HEK293 (cell line): ENCODE measurements at regions not wholly inside any gene's neighbourhood (a gene's known extent, or its start where the extent isn't known, plus 50 kb on each side); places are given as distances from the start of the nearest gene placed in this dataset.

ENCODE experiments used
- CTCF ChIA-PET: fragments of 350-600 bp; formaldehyde crosslinking; extraction: SDS; loops from one replicate; lab custom pipeline; 2021; ENCODE audit warnings: antibody characterized with exemption; lab: Yijun Ruan, JAX
- POLR2A ChIA-PET: fragments of 300-600 bp; formaldehyde crosslinking; extraction: SDS; loops from one replicate; lab custom pipeline; 2020; ENCODE audit warnings: antibody characterized with exemption, inconsistent platforms; lab: Yijun Ruan, JAX
- H3K27ac ChIP-seq: fragments of 200-500 bp; sonication (Bioruptor generic); 2 replicates; pipeline ENCODE4 v1.5.1; 2014; ENCODE audit warnings: low read depth, low read length, control low read depth, inconsistent platforms; ENCODE audit errors: extremely low read depth
- H3K36me3 ChIP-seq, 2 experiments: fragments of 200-500 bp in 1 of 2; sonication (Bioruptor generic) in 1 of 2; 1 replicate in 1 of 2; 2 replicates in 1 of 2; pipeline ENCODE4 v1.5.1; 2014 to 2017; ENCODE audit warnings: inconsistent platforms in 2 of 2, low read length in 2 of 2; ENCODE audit not compliant: control insufficient read depth in 2 of 2, insufficient read depth in 1 of 2
- H3K4me1 ChIP-seq: fragments of 200-500 bp; sonication (Bioruptor generic); 2 replicates; pipeline ENCODE4 v1.5.1; 2014; ENCODE audit warnings: mild to moderate bottlenecking, low read length, inconsistent platforms; ENCODE audit not compliant: control insufficient read depth, insufficient read depth
- H3K4me3 ChIP-seq: 2 replicates; pipeline ENCODE4 v1.5.1; 2011; ENCODE audit warnings: low read depth, mild to moderate bottlenecking, control low read depth, low read length, moderate library complexity
- H3K9me3 ChIP-seq: fragments of 200-500 bp; sonication (Bioruptor generic); 2 replicates; pipeline ENCODE4 v1.5.1; 2014; ENCODE audit warnings: low read depth, low read length, inconsistent platforms; ENCODE audit not compliant: control insufficient read depth, insufficient read depth
- HOXD13 ChIP-seq: sonication (generic); formaldehyde crosslinking; IDR thresholded peaks from 2 replicates; pipeline ENCODE4 v1.8.0; 2022; ENCODE audit warnings: missing genetic modification reagents, borderline replicate concordance
- KLF16 ChIP-seq: fragments of 450-650 bp; formaldehyde crosslinking; IDR thresholded peaks from 2 replicates; pipeline ENCODE4 v1.5.1; 2017; ENCODE audit warnings: missing biosample characterization, missing genetic modification characterization
- KLF7 ChIP-seq: fragments of 450-650 bp; formaldehyde crosslinking; IDR thresholded peaks from 2 replicates; pipeline ENCODE4 v1.5.1; 2016; ENCODE audit warnings: missing biosample characterization, missing genetic modification characterization, borderline replicate concordance
- OVOL3 ChIP-seq: fragments of 450-650 bp; formaldehyde crosslinking; IDR thresholded peaks from 2 replicates; pipeline ENCODE4 v1.5.1; 2016; ENCODE audit warnings: missing biosample characterization, missing genetic modification characterization
- RBAK ChIP-seq: fragments of 450-650 bp; formaldehyde crosslinking; IDR thresholded peaks from 2 replicates; pipeline ENCODE4 v1.5.1; 2016; ENCODE audit warnings: missing biosample characterization, missing genetic modification characterization
- REPIN1 ChIP-seq: fragments of 450-650 bp; formaldehyde crosslinking; IDR thresholded peaks from 2 replicates; pipeline ENCODE4 v1.5.1; 2017; ENCODE audit warnings: missing biosample characterization, missing genetic modification characterization, low read depth
- SP2 ChIP-seq: fragments of 450-650 bp; formaldehyde crosslinking; IDR thresholded peaks from 2 replicates; pipeline ENCODE4 v1.5.1; 2016; ENCODE audit warnings: missing biosample characterization, missing genetic modification characterization
- YY1 ChIP-seq: fragments of 450-650 bp; formaldehyde crosslinking; IDR thresholded peaks from 2 replicates; pipeline ENCODE4 v1.5.1; 2018; ENCODE audit warnings: missing biosample characterization, missing genetic modification characterization
- ZBTB20 ChIP-seq: fragments of 450-650 bp; formaldehyde crosslinking; IDR thresholded peaks from 2 replicates; pipeline ENCODE4 v1.5.1; 2016; ENCODE audit warnings: missing biosample characterization, missing genetic modification characterization
- ZBTB7A ChIP-seq: fragments of 450-650 bp; formaldehyde crosslinking; IDR thresholded peaks from 2 replicates; pipeline ENCODE4 v1.5.1; 2016; ENCODE audit warnings: low read depth, missing biosample characterization, missing genetic modification characterization
- ZNF10 ChIP-seq: fragments of 450-650 bp; formaldehyde crosslinking; IDR thresholded peaks from 2 replicates; pipeline ENCODE4 v1.5.1; 2017; ENCODE audit warnings: missing biosample characterization, missing genetic modification characterization
- ZNF112 ChIP-seq: fragments of 450-650 bp; formaldehyde crosslinking; IDR thresholded peaks from 2 replicates; pipeline ENCODE4 v1.5.0; 2017; ENCODE audit warnings: missing biosample characterization, missing genetic modification characterization
- ZNF140 ChIP-seq: fragments of 450-650 bp; formaldehyde crosslinking; IDR thresholded peaks from 2 replicates; pipeline ENCODE4 v1.5.1; 2016; ENCODE audit warnings: missing biosample characterization, missing genetic modification characterization
- ZNF23 ChIP-seq: fragments of 450-650 bp; formaldehyde crosslinking; IDR thresholded peaks from 2 replicates; pipeline ENCODE4 v1.5.1; 2016; ENCODE audit warnings: missing biosample characterization, missing genetic modification characterization, borderline replicate concordance
- ZNF266 ChIP-seq: fragments of 450-650 bp; formaldehyde crosslinking; IDR thresholded peaks from 2 replicates; pipeline ENCODE4 v1.5.1; 2016; ENCODE audit warnings: missing biosample characterization, missing genetic modification characterization, low read depth
- ZNF335 ChIP-seq: fragments of 450-650 bp; formaldehyde crosslinking; conservative IDR thresholded peaks from 2 replicates; pipeline ENCODE4 v1.5.1; 2016; ENCODE audit warnings: missing biosample characterization, missing genetic modification characterization
- ZNF423 ChIP-seq: fragments of 450-650 bp; formaldehyde crosslinking; IDR thresholded peaks from 2 replicates; pipeline ENCODE4 v1.5.1; 2016; ENCODE audit warnings: missing biosample characterization, missing genetic modification characterization
- ZNF530 ChIP-seq: fragments of 450-650 bp; formaldehyde crosslinking; IDR thresholded peaks from 2 replicates; pipeline ENCODE4 v1.5.1; 2016; ENCODE audit warnings: low read depth, missing biosample characterization, missing genetic modification characterization
- ZNF560 ChIP-seq: fragments of 450-650 bp; formaldehyde crosslinking; IDR thresholded peaks from 2 replicates; pipeline ENCODE4 v1.5.1; 2017; ENCODE audit warnings: missing biosample characterization, missing genetic modification characterization, borderline replicate concordance
- ZNF561 ChIP-seq: fragments of 450-650 bp; IDR thresholded peaks from 2 replicates; pipeline ENCODE4 v1.5.1; 2018; ENCODE audit warnings: missing biosample characterization, missing genetic modification characterization, borderline replicate concordance
- ZNF837 ChIP-seq: fragments of 450-650 bp; formaldehyde crosslinking; IDR thresholded peaks from 2 replicates; pipeline ENCODE4 v1.5.1; 2016; ENCODE audit warnings: missing biosample characterization, missing genetic modification characterization
- TF ChIP-seq, protein P1 (sequence below): fragments of 450-650 bp; formaldehyde crosslinking; IDR thresholded peaks from 2 replicates; pipeline ENCODE4 v1.5.1; 2016; ENCODE audit warnings: missing biosample characterization, missing genetic modification characterization
- TF ChIP-seq, protein P2 (sequence below): fragments of 450-650 bp; formaldehyde crosslinking; IDR thresholded peaks from 2 replicates; pipeline ENCODE4 v1.5.0; 2017; ENCODE audit warnings: missing biosample characterization, missing genetic modification characterization, borderline replicate concordance
- TF ChIP-seq, protein P3 (sequence below): fragments of 450-650 bp; formaldehyde crosslinking; IDR thresholded peaks from 2 replicates; pipeline ENCODE4 v1.5.1; 2016; ENCODE audit warnings: missing biosample characterization, missing genetic modification characterization
- TF ChIP-seq, protein P4 (sequence below): fragments of 450-650 bp; formaldehyde crosslinking; IDR thresholded peaks from 2 replicates; pipeline ENCODE4 v1.5.1; 2017; ENCODE audit warnings: missing biosample characterization, missing genetic modification characterization
- TF ChIP-seq, protein P5 (sequence below): fragments of 450-650 bp; formaldehyde crosslinking; IDR thresholded peaks from 2 replicates; pipeline ENCODE4; 2016; ENCODE audit warnings: missing biosample characterization, missing genetic modification characterization

DNA sequence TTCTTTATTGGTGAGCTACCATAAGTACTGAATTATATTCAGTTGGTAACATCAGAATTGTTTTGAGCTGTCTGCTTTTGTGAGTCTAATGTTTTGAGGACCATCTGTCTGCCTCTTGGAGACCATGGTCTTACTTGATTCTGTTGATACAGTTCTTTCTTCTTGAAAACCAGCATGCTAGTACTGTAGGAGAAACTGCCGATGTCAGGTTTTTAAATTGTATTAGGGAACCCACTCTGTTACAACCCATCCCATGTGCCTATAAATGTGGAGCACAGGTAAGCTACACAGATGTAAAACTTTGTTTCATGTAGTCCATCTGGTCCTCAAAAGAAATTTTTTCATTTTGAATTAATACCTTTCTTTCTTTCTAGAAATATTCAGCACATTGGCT is 103.4 kb upstream of the DMRTA1 start:
- Histone ChIP-seq H3K4me3 (no peak overlapping the region), H3K9me3 (no peaks in the 10 kb centered on the region), H3K27ac (no peak overlapping the region), H3K36me3 (no peaks in the 10 kb centered on the region), H3K4me1 (0 out of 2 replicates have a peak, but pooled peaks cover 2% of the 10 kb centered on the region)
- POLR2A ChIA-PET: no interaction called here
- CTCF ChIA-PET: interaction anchor here (1.0 to 1.6 kb wide), 2 partner anchors 36 to 113 kb away, joined by 3 to 5 read pairs; no protein-coding TSS in a partner anchor
- TF ChIP-seq, protein P1, sequence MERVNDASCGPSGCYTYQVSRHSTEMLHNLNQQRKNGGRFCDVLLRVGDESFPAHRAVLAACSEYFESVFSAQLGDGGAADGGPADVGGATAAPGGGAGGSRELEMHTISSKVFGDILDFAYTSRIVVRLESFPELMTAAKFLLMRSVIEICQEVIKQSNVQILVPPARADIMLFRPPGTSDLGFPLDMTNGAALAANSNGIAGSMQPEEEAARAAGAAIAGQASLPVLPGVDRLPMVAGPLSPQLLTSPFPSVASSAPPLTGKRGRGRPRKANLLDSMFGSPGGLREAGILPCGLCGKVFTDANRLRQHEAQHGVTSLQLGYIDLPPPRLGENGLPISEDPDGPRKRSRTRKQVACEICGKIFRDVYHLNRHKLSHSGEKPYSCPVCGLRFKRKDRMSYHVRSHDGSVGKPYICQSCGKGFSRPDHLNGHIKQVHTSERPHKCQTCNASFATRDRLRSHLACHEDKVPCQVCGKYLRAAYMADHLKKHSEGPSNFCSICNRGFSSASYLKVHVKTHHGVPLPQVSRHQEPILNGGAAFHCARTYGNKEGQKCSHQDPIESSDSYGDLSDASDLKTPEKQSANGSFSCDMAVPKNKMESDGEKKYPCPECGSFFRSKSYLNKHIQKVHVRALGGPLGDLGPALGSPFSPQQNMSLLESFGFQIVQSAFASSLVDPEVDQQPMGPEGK (tag by site-specific recombination): no peak
- no peak for TF ChIP-seq ZNF335 (tag by site-specific recombination)
- TF ChIP-seq, protein P2, sequence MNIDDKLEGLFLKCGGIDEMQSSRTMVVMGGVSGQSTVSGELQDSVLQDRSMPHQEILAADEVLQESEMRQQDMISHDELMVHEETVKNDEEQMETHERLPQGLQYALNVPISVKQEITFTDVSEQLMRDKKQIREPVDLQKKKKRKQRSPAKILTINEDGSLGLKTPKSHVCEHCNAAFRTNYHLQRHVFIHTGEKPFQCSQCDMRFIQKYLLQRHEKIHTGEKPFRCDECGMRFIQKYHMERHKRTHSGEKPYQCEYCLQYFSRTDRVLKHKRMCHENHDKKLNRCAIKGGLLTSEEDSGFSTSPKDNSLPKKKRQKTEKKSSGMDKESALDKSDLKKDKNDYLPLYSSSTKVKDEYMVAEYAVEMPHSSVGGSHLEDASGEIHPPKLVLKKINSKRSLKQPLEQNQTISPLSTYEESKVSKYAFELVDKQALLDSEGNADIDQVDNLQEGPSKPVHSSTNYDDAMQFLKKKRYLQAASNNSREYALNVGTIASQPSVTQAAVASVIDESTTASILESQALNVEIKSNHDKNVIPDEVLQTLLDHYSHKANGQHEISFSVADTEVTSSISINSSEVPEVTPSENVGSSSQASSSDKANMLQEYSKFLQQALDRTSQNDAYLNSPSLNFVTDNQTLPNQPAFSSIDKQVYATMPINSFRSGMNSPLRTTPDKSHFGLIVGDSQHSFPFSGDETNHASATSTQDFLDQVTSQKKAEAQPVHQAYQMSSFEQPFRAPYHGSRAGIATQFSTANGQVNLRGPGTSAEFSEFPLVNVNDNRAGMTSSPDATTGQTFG: no peak
- no peak for TF ChIP-seq REPIN1 (tag by site-specific recombination)
- TF ChIP-seq ZNF23 (tag by site-specific recombination): no peak
- TF ChIP-seq ZNF560 (tag by site-specific recombination): no peak
- TF ChIP-seq ZNF266 (tag by site-specific recombination): no peak
- TF ChIP-seq, protein P3, sequence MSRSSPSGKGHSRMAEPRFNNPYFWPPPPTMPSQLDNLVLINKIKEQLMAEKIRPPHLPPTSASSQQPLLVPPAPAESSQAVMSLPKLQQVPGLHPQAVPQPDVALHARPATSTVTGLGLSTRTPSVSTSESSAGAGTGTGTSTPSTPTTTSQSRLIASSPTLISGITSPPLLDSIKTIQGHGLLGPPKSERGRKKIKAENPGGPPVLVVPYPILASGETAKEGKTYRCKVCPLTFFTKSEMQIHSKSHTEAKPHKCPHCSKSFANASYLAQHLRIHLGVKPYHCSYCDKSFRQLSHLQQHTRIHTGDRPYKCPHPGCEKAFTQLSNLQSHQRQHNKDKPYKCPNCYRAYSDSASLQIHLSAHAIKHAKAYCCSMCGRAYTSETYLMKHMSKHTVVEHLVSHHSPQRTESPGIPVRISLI (tag by site-specific recombination): no peak
- no peak for TF ChIP-seq ZNF423 (tag by site-specific recombination)
- TF ChIP-seq ZNF837 (tag by site-specific recombination): no peak
- TF ChIP-seq OVOL3 (tag by site-specific recombination): no peak

DNA sequence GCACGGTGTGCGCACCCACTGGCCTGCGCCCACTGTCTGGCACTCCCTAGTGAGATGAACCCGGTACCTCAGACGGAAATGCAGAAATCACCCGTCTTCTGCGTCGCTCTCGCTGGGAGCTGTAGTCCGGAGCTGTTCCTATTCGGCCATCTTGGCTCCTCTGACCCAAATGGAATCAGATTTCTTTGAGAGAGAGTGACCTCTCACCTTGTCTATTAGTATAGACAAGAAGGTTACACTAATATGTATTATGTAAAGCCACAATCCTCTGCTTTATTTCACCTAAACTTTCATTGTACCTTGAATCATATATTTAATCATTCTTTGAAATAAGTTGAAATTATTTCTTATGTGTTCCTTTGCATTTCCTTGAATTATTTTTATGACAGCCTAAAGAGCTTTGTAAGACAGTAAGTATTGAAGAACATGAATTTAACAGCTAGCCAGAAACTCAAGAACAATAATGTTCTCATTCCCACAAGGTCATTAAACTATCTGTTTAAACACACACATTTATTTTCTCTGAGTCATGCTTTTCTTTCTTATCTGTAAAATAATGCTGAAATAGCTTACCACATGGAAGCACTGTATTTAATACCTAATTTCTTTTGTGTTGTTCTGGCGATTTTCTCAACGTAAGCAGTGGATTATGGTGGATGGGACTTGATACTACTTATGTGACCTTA is 91.8 kb upstream of the DMRTA1 start:
- no peaks in the 10 kb centered on the region for H3K36me3 ChIP-seq
- TF ChIP-seq ZBTB20 (no peak), YY1 (tag by site-specific recombination) (no peak), ZNF10 (tag by site-specific recombination) (no peak), SP2 (tag by site-specific recombination) (no peak), ZNF140 (tag by site-specific recombination) (no peak), ZNF560 (tag by site-specific recombination) (no peak), RBAK (tag by site-specific recombination) (no peak), ZNF561 (tag by site-specific recombination) (no peak), ZNF112 (tag by site-specific recombination) (no peak), ZBTB7A (tag by site-specific recombination) (no peak), KLF16 (tag by site-specific recombination) (no peak), HOXD13 (no peak), ZNF530 (tag by site-specific recombination) (no peak), ZNF266 (tag by site-specific recombination) (no peak), KLF7 (tag by site-specific recombination) (no peak)
- TF ChIP-seq, protein P4, sequence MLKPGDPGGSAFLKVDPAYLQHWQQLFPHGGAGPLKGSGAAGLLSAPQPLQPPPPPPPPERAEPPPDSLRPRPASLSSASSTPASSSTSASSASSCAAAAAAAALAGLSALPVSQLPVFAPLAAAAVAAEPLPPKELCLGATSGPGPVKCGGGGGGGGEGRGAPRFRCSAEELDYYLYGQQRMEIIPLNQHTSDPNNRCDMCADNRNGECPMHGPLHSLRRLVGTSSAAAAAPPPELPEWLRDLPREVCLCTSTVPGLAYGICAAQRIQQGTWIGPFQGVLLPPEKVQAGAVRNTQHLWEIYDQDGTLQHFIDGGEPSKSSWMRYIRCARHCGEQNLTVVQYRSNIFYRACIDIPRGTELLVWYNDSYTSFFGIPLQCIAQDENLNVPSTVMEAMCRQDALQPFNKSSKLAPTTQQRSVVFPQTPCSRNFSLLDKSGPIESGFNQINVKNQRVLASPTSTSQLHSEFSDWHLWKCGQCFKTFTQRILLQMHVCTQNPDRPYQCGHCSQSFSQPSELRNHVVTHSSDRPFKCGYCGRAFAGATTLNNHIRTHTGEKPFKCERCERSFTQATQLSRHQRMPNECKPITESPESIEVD (tag by site-specific recombination): no peak
- TF ChIP-seq, protein P5, sequence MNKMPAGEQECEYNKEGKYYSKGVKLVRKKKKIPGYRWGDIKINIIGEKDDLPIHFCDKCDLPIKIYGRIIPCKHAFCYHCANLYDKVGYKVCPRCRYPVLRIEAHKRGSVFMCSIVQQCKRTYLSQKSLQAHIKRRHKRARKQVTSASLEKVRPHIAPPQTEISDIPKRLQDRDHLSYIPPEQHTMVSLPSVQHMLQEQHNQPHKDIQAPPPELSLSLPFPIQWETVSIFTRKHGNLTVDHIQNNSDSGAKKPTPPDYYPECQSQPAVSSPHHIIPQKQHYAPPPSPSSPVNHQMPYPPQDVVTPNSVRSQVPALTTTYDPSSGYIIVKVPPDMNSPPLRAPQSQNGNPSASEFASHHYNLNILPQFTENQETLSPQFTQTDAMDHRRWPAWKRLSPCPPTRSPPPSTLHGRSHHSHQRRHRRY (tag by site-specific recombination): no peak
- ChIA-PET CTCF (interaction anchor here (1.0 kb wide), 2 partner anchors 48 to 97 kb away, joined by 4 to 6 read pairs; no protein-coding TSS in a partner anchor), POLR2A (no interaction called here)
- no peaks in the 10 kb centered on the region for H3K9me3 ChIP-seq
- H3K4me1 ChIP-seq: no peaks in the 10 kb centered on the region
- no peak overlapping the region for H3K27ac ChIP-seq
- H3K4me3 ChIP-seq: no peak overlapping the region
